ENCODE measurements at regions not wholly inside any gene's neighbourhood (a gene's known extent, or its start where the extent isn't known, plus 50 kb on each side); places are given as distances from the start of the nearest gene placed in this dataset.

- Histone ChIP-seq H3K9me3 (no peaks in the 10 kb centered on the region), H3K4me1 (no peaks in the 10 kb centered on the region), H3K36me3 (ENCODE audit: insufficient read depth in 1 of 2, low read depth in 1 of 2) (no peaks in the 10 kb centered on the region), H3K27ac (no peak overlapping the region), H3K4me3 (no peak overlapping the region), H3K27me3 (ENCODE audit: insufficient read depth in 3 of 3, low read length in 2 of 3) (peaks cover 0 to 8% (median 0%) of the 10 kb centered on the region in 3 donors)
- intact Hi-C loops (cut with DNase I) = no loop called here
- no peak for TF ChIP-seq CTCF (IDR thresholded peaks at IDR 0.05)
- DNase-seq (no peak), ATAC-seq (no peak)
- WGBS, 3 donors = 82 to 87% (median 86%) methylated on average over 3 of the region's 3 CpGs
Measured at GRCh38 chr13:27353708-27354107, 70.7 kb upstream of the GTF3A start.

DNA sequence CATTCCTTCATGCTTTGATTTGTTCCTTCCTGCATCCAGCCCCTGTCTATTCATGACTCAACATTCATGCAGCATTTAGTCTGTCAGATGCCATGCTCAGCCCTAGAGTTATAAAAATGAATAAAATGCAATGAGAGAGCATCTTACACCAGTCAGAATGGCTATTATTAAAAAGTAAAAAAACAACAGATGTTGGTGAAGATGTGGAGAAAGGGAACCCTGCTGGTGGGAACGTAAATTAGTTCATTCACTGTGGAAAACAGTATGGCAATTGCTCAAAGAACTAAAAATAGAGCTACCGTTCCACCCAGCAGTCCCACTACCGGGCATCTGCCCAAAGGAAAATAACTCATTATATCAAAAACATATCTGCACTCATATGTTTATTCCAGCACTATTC lies 70.0 kb upstream of the GTF3A start:
- intact Hi-C loops (cut with DNase I) = no loop called here
- Histone ChIP-seq H3K9me3 (no peaks in the 10 kb centered on the region), H3K36me3 (ENCODE audit: insufficient read depth in 1 of 2, low read depth in 1 of 2) (no peaks in the 10 kb centered on the region), H3K4me3 (no peak overlapping the region), H3K27me3 (ENCODE audit: insufficient read depth in 3 of 3, low read length in 2 of 3) (peaks cover 0 to 5% (median 0%) of the 10 kb centered on the region in 3 donors), H3K27ac (no peak overlapping the region), H3K4me1 (no peaks in the 10 kb centered on the region)
- ATAC-seq = no peak
- WGBS, 3 donors = 10 to 17% (median 10%) methylated on average over 3 of the region's 3 CpGs
- DNase-seq = no peak
- TF ChIP-seq CTCF (IDR thresholded peaks at IDR 0.05) = no peak

DNA sequence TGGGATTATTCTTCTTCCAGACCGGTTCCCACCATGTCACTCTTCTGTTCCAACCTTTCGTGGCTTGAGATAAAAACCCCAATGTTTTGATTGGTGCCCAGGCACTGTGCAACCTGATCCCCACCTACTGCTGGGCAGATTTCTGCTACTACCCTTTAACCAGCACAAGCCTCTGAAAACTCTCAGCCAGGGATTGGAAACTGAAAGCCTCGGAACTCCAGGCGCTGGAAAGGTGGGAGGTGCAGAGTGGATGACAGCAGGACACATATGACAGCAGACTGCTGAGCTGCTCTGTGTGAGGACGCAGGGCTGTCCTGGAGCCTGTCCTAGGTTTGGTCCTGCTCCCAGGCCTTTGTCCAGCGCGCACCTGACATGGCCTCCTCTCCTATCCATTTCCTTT lies 68.5 kb upstream of the GTF3A start:
- Histone ChIP-seq H3K36me3 (ENCODE audit: insufficient read depth in 1 of 2, low read depth in 1 of 2) (no peaks in the 10 kb centered on the region), H3K9me3 (no peaks in the 10 kb centered on the region), H3K4me3 (no peak overlapping the region), H3K4me1 (no peaks in the 10 kb centered on the region), H3K27me3 (ENCODE audit: insufficient read depth in 3 of 3, low read length in 2 of 3) (peaks cover 0 to 16% (median 0%) of the 10 kb centered on the region in 3 donors), H3K27ac (no peak overlapping the region)
- TF ChIP-seq CTCF (IDR thresholded peaks at IDR 0.05) = no peak
- 64 to 72% (median 67%) methylated on average over 7 of the region's 7 CpGs for WGBS, 3 donors
- ATAC-seq = no peak
- no peak for DNase-seq
- intact Hi-C loops (cut with DNase I) = no loop called here

- ATAC-seq = no peak
- no peak for DNase-seq
- Histone ChIP-seq H3K4me3 (no peak overlapping the region), H3K27ac (no peak overlapping the region), H3K9me3 (no peaks in the 10 kb centered on the region), H3K4me1 (no peaks in the 10 kb centered on the region), H3K36me3 (ENCODE audit: insufficient read depth in 1 of 2, low read depth in 1 of 2) (no peaks in the 10 kb centered on the region), H3K27me3 (ENCODE audit: insufficient read depth in 3 of 3, low read length in 2 of 3) (peaks cover 0 to 19% (median 0%) of the 10 kb centered on the region in 3 donors)
- WGBS, 3 donors = 85 to 91% (median 89%) methylated on average over 6 of the region's 6 CpGs
- intact Hi-C loops (cut with DNase I) = loop anchor here in 1 of 2 donors (2.0 kb wide), 1 partner anchor 372 kb away; no protein-coding TSS in a partner anchor
- TF ChIP-seq CTCF (IDR thresholded peaks at IDR 0.05) = no peak
Measured at GRCh38 chr13:27358420-27358819, 66.0 kb upstream of the GTF3A start.

DNA sequence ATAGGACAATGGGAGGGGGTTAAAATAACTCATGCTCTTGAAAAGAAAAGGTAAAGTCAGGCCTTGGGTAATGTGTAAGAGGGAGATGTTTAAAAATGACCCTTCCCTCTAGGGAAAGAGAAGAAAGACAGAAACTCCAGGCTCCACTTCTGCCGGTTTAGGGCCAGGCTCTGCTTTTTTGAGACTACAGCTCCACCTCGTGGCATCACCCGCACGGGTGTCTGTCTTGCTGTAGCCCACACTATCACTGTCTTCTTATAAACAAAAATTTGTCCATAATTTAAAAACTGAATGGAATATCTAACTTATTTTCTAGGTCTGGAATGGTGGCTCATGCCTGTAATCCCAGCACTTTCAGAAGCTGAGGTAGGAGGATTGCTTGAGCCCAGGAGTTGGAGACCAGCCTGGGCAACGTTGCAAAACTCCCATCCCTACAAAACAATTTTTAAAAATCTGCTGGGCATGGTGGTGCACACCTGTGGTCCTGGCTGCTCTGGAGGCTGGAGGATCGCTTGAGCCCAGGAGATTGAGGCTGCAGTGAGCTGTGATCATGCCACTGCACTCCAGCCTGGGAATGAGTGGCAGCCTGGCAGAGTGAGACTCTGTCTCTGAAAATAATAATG lies 65.1 kb upstream of the GTF3A start:
- Histone ChIP-seq H3K4me3 (no peak overlapping the region), H3K9me3 (no peaks in the 10 kb centered on the region), H3K36me3 (ENCODE audit: insufficient read depth in 1 of 2, low read depth in 1 of 2) (no peaks in the 10 kb centered on the region), H3K4me1 (no peaks in the 10 kb centered on the region), H3K27me3 (ENCODE audit: insufficient read depth in 3 of 3, low read length in 2 of 3) (peaks cover 0 to 19% (median 0%) of the 10 kb centered on the region in 3 donors), H3K27ac (no peak overlapping the region)
- TF ChIP-seq CTCF (IDR thresholded peaks at IDR 0.05) = peak; percentile 77
- intact Hi-C loops (cut with DNase I) = loop anchor here (1.0 to 2.0 kb wide), 2 partner anchors 373 to 374 kb away; no protein-coding TSS in a partner anchor
- ATAC-seq (peak in 2 of 4 donors; percentile 55 to 63), DNase-seq (peak; percentile 47 to 70)
- 10 to 13% (median 11%) methylated on average over 6 of the region's 6 CpGs for WGBS, 3 donors
